SK-N-SH treated with all-trans-retinoic acid at 6 μM for 48 hours (cell line): ENCODE measurements at regions not wholly inside any gene's neighbourhood (a gene's known extent, or its start where the extent isn't known, plus 50 kb on each side); places are given as distances from the start of the nearest gene placed in this dataset.

Source experiments
- ATAC-seq: fragments of 200-7000 bp; cut with Tn5 transposase; 3 replicates; pipeline ENCODE4 v1.9.1; 2020; ENCODE audit warnings: mild to moderate bottlenecking, moderate library complexity
- ARNTL ChIP-seq: fragments of 450-650 bp; formaldehyde crosslinking; IDR thresholded peaks from 2 replicates; pipeline ENCODE4 v1.5.0; 2020; ENCODE audit warnings: low read depth, mild to moderate bottlenecking, moderate library complexity, borderline replicate concordance
- CSDC2 ChIP-seq: fragments of 250-450 bp; sonication (Bioruptor Pico); IDR thresholded peaks from 2 replicates; pipeline ENCODE4 v1.5.0; 2020; ENCODE audit warnings: mild to moderate bottlenecking, moderate library complexity
- ESRRG ChIP-seq: fragments of 250-450 bp; sonication (Bioruptor Pico); IDR thresholded peaks from 2 replicates; pipeline ENCODE4 v1.6.1; 2021; ENCODE audit warnings: mild to moderate bottlenecking
- GLIS3 ChIP-seq: fragments of 250-450 bp; sonication (Bioruptor Pico); IDR thresholded peaks from 2 replicates; pipeline ENCODE4 v1.5.0; 2020; ENCODE audit warnings: mild to moderate bottlenecking, moderate library complexity
- ISL1 ChIP-seq: fragments of 250-450 bp; sonication (Bioruptor Pico); IDR thresholded peaks from 2 replicates; pipeline ENCODE4 v2.1.2; 2022; ENCODE audit warnings: mild to moderate bottlenecking, moderate library complexity
- PPARA ChIP-seq: fragments of 250-450 bp; sonication (Bioruptor Pico); IDR thresholded peaks from 2 replicates; pipeline ENCODE4 v1.5.0; 2020; ENCODE audit warnings: mild to moderate bottlenecking, borderline replicate concordance
- RARB ChIP-seq: fragments of 250-450 bp; sonication (Bioruptor Pico); IDR thresholded peaks from 2 replicates; pipeline ENCODE4 v1.8.0; 2021; ENCODE audit warnings: mild to moderate bottlenecking, moderate library complexity
- SNAI2 ChIP-seq: fragments of 250-450 bp; sonication (Bioruptor Pico); IDR thresholded peaks from 2 replicates; pipeline ENCODE4 v1.5.0; 2020; ENCODE audit warnings: mild to moderate bottlenecking, moderate library complexity
- TOX ChIP-seq: fragments of 250-450 bp; sonication (Bioruptor Pico); IDR thresholded peaks from 2 replicates; pipeline ENCODE4 v1.8.0; 2021; ENCODE audit warnings: mild to moderate bottlenecking, moderate library complexity, borderline replicate concordance
- ZC3H10 ChIP-seq: fragments of 250-450 bp; sonication (Bioruptor Pico); IDR thresholded peaks from 2 replicates; pipeline ENCODE4 v1.5.1; 2021; ENCODE audit warnings: mild to moderate bottlenecking, moderate library complexity
- ZFP3 ChIP-seq: fragments of 250-450 bp; sonication (Bioruptor Pico); IDR thresholded peaks from 2 replicates; pipeline ENCODE4 v1.5.0; 2020; ENCODE audit warnings: mild to moderate bottlenecking, moderate library complexity
- ZNF565 ChIP-seq: fragments of 450-650 bp; formaldehyde crosslinking; conservative IDR thresholded peaks from 2 replicates; pipeline ENCODE4 v1.5.0; 2020; ENCODE audit warnings: low read depth, mild to moderate bottlenecking, moderate library complexity
- ZNF70 ChIP-seq: fragments of 450-650 bp; formaldehyde crosslinking; IDR thresholded peaks from 2 replicates; pipeline ENCODE4 v1.5.0; 2020; ENCODE audit warnings: mild to moderate bottlenecking, moderate library complexity
- ZNF8 ChIP-seq: fragments of 450-650 bp; formaldehyde crosslinking; IDR thresholded peaks from 2 replicates; pipeline ENCODE4 v1.5.0; 2020; ENCODE audit warnings: mild to moderate bottlenecking, moderate library complexity
- TF ChIP-seq, protein P1 (sequence below): fragments of 250-450 bp; sonication (Bioruptor Pico); IDR thresholded peaks from 2 replicates; pipeline ENCODE4 v1.8.0; 2020; ENCODE audit warnings: mild to moderate bottlenecking, moderate library complexity, borderline replicate concordance
- TF ChIP-seq, protein P2 (sequence below): fragments of 250-450 bp; sonication (Bioruptor Pico); IDR thresholded peaks from 2 replicates; pipeline ENCODE4 v1.5.1; 2020; ENCODE audit warnings: low read depth, mild to moderate bottlenecking, moderate library complexity
- TF ChIP-seq, protein P3 (sequence below): fragments of 250-450 bp; sonication (Bioruptor Pico); IDR thresholded peaks from 2 replicates; pipeline ENCODE4 v1.5.1; 2021; ENCODE audit warnings: mild to moderate bottlenecking, moderate library complexity
- TF ChIP-seq, protein P4 (sequence below): fragments of 250-450 bp; sonication (Bioruptor Pico); IDR thresholded peaks from 2 replicates; pipeline ENCODE4 v1.5.0; 2020; ENCODE audit warnings: mild to moderate bottlenecking, moderate library complexity
- TF ChIP-seq, protein P5 (sequence below): fragments of 250-450 bp; sonication (Bioruptor Pico); IDR thresholded peaks from 2 replicates; pipeline ENCODE4 v1.8.0; 2021; ENCODE audit warnings: low read depth, mild to moderate bottlenecking, moderate library complexity, borderline replicate concordance

DNA sequence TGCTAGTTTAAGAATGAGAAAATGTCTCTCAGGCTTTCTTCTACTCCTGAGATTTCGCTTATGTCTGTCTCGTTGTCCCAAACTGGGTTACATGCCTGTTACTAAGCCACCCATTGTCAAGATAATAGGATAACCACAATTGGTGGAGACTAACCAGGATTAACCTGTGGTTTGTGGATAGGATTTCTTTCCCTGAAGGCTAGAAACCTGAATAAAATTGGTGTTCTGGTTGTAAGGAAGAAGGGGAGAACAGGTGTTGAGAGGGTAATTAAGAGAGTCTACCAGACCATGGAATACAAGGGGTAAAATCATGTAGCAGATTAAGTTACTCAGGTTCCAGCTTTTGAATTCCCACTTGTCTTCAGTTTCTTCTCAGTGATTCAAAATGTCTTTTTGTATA, 225.4 kb downstream of the CPE start (continued):
- TF ChIP-seq, protein P1, sequence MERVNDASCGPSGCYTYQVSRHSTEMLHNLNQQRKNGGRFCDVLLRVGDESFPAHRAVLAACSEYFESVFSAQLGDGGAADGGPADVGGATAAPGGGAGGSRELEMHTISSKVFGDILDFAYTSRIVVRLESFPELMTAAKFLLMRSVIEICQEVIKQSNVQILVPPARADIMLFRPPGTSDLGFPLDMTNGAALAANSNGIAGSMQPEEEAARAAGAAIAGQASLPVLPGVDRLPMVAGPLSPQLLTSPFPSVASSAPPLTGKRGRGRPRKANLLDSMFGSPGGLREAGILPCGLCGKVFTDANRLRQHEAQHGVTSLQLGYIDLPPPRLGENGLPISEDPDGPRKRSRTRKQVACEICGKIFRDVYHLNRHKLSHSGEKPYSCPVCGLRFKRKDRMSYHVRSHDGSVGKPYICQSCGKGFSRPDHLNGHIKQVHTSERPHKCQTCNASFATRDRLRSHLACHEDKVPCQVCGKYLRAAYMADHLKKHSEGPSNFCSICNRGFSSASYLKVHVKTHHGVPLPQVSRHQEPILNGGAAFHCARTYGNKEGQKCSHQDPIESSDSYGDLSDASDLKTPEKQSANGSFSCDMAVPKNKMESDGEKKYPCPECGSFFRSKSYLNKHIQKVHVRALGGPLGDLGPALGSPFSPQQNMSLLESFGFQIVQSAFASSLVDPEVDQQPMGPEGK (CRISPR knock-in tag) = no peak
- TF ChIP-seq, protein P2, sequence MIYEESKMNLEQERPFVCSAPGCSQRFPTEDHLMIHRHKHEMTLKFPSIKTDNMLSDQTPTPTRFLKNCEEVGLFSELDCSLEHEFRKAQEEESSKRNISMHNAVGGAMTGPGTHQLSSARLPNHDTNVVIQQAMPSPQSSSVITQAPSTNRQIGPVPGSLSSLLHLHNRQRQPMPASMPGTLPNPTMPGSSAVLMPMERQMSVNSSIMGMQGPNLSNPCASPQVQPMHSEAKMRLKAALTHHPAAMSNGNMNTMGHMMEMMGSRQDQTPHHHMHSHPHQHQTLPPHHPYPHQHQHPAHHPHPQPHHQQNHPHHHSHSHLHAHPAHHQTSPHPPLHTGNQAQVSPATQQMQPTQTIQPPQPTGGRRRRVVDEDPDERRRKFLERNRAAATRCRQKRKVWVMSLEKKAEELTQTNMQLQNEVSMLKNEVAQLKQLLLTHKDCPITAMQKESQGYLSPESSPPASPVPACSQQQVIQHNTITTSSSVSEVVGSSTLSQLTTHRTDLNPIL (CRISPR knock-in tag) = no peak

DNA sequence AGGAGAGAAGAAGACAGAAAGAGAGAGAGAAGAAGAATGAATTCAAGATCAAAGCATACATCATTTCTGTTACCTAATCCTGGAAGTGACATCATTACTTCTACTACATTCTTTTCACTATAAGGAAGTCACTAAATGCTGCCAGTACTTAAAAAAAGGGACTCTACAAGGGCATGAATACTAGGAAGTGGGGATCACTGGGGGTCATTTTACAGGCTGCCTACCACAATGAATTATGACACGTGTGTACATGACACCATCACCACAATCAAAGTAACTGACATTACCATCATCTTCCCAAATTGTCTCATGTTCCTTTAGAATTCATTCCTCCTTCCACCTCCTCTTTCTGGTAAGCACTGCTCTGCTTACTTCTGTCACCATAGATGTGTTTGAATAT, 227.0 kb downstream of the CPE start:
- no peak for TF ChIP-seq PPARA (CRISPR knock-in tag)
- TF ChIP-seq ZFP3 = no peak
- TF ChIP-seq, protein P1 (CRISPR knock-in tag) = no peak
- no peak for TF ChIP-seq ZNF8
- no peak for TF ChIP-seq ZNF565 (CRISPR knock-in tag)
- TF ChIP-seq GLIS3 (CRISPR knock-in tag) = no peak
- TF ChIP-seq RARB (CRISPR knock-in tag) = no peak
- TF ChIP-seq ZNF70 (CRISPR knock-in tag) = no peak
- TF ChIP-seq, protein P3, sequence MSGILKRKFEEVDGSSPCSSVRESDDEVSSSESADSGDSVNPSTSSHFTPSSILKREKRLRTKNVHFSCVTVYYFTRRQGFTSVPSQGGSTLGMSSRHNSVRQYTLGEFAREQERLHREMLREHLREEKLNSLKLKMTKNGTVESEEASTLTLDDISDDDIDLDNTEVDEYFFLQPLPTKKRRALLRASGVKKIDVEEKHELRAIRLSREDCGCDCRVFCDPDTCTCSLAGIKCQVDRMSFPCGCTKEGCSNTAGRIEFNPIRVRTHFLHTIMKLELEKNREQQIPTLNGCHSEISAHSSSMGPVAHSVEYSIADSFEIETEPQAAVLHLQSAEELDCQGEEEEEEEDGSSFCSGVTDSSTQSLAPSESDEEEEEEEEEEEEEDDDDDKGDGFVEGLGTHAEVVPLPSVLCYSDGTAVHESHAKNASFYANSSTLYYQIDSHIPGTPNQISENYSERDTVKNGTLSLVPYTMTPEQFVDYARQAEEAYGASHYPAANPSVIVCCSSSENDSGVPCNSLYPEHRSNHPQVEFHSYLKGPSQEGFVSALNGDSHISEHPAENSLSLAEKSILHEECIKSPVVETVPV = no peak
- no peak for TF ChIP-seq TOX (CRISPR knock-in tag)

DNA sequence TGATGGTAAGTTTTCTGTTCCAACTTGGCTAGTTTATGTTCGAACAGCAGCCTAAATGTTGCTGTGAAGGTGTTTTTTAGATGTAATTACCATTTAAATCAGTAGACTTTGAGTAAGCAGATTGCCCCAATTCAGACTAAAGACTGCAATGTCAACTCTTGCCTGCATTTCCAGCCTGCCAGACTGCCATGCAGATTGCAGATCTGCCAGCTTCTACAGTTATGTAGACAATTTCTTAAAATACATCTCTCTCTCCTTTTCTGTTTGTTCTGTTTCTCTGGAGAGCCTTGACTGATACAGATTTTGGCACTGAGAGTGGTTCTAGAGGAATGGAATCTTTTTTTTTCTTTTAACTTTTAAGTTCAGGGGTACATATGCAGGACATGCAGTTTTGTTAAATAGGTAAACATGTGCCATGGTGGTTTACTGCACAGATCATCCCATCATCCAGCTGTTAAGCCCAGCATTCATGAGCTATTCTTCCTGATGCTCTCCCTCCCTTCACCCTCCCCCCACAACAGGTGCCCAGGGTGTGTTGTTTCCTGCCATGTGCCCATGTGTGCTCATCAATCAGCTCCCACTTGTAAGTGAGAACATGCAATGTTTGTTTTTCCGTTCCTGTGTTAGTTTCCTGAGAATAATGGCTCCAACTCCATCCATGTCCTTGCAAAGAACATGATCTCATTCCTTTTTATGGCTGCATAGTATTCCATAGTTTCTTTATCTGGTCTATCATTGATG, 227.8 kb downstream of the CPE start:
- no peak for ATAC-seq

More for the DNA sequence above, 227.0 kb downstream of the CPE start:
- no peak for ATAC-seq

More for the DNA sequence above, 227.8 kb downstream of the CPE start:
- TF ChIP-seq ZNF70 (CRISPR knock-in tag) (no peak), CSDC2 (CRISPR knock-in tag) (no peak), TOX (CRISPR knock-in tag) (no peak), ZNF565 (CRISPR knock-in tag) (no peak), ISL1 (no peak), ZC3H10 (CRISPR knock-in tag) (no peak), ARNTL (CRISPR knock-in tag) (no peak), SNAI2 (CRISPR knock-in tag) (no peak), RARB (CRISPR knock-in tag) (no peak), ZNF8 (no peak), ESRRG (CRISPR knock-in tag) (no peak)
- TF ChIP-seq, protein P2 (CRISPR knock-in tag) = no peak
- TF ChIP-seq, protein P4, sequence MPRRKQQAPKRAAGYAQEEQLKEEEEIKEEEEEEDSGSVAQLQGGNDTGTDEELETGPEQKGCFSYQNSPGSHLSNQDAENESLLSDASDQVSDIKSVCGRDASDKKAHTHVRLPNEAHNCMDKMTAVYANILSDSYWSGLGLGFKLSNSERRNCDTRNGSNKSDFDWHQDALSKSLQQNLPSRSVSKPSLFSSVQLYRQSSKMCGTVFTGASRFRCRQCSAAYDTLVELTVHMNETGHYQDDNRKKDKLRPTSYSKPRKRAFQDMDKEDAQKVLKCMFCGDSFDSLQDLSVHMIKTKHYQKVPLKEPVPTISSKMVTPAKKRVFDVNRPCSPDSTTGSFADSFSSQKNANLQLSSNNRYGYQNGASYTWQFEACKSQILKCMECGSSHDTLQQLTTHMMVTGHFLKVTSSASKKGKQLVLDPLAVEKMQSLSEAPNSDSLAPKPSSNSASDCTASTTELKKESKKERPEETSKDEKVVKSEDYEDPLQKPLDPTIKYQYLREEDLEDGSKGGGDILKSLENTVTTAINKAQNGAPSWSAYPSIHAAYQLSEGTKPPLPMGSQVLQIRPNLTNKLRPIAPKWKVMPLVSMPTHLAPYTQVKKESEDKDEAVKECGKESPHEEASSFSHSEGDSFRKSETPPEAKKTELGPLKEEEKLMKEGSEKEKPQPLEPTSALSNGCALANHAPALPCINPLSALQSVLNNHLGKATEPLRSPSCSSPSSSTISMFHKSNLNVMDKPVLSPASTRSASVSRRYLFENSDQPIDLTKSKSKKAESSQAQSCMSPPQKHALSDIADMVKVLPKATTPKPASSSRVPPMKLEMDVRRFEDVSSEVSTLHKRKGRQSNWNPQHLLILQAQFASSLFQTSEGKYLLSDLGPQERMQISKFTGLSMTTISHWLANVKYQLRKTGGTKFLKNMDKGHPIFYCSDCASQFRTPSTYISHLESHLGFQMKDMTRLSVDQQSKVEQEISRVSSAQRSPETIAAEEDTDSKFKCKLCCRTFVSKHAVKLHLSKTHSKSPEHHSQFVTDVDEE (CRISPR knock-in tag) = no peak
- TF ChIP-seq, protein P5, sequence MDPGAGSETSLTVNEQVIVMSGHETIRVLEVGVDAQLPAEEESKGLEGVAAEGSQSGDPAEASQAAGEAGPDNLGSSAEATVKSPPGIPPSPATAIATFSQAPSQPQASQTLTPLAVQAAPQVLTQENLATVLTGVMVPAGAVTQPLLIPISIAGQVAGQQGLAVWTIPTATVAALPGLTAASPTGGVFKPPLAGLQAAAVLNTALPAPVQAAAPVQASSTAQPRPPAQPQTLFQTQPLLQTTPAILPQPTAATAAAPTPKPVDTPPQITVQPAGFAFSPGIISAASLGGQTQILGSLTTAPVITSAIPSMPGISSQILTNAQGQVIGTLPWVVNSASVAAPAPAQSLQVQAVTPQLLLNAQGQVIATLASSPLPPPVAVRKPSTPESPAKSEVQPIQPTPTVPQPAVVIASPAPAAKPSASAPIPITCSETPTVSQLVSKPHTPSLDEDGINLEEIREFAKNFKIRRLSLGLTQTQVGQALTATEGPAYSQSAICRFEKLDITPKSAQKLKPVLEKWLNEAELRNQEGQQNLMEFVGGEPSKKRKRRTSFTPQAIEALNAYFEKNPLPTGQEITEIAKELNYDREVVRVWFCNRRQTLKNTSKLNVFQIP = no peak
